CD1c-positive myeloid dendritic cell (primary cell): ENCODE measurements at regions not wholly inside any gene's neighbourhood (a gene's known extent, or its start where the extent isn't known, plus 50 kb on each side); places are given as distances from the start of the nearest gene placed in this dataset.

ENCODE experiments used
- DNase-seq: peaks from one replicate; pipeline ENCODE4 v3.0.0-alpha.2; 2016; ENCODE audit errors: extremely low spot score

DNA sequence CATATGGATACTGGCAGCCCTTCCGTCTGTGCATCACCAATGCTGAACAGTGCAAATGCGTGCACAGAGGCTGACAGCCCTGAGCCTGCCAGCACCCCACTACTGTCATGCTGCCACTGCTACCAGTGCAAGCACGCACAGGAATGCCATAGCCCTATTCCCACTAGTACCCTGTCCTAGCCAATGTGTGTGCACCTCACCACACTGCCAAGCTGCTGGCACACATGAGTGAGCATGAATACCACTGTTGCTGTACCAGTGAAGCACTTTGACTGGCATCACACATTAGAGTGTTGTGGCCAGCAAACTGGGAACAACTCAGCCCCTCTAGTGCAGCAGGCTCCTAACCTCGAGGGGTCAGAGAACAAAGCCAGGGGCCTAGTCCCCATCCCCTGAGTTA is 102.9 kb upstream of the PCDH10 start:
- DNase-seq: no peak

DNA sequence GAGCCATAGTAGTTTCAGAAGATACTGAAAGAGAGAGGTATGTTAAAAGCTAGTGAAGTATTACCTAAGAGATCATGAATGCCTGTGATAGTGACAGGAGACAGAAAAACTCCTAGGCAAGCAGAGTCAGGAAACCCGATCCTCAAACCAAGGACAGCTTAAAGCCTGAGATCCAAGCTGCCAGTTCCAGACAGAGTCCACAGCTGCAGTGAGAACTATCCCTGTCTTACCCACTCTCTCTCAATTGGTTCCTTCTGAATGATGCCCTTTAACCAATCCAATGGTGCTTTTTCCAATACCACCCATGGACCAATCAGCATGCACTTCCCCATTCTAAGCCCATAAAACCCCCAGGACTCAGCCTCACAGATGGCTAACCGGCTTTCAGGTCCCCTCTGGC is 90.4 kb upstream of the PCDH10 start:
- DNase-seq: no peak

DNA sequence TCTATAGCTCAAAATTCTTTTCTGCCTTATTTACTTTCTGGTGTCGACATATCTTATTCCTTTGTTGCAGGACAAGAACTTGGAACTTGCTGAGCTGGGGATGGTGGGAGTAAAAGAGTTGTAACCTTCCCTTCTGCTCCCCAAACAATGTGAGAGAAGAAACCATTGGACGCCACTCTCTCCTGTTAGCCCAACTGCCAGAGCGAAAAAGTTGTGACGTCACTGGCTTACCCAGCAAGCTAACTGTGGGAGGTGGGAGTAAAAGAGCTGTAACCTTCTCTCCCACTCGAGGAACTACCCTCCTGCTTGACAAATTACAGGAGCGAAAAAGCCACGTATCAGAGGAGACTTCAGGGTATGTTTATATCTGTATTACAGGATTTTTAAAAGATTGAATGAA is 90.0 kb upstream of the PCDH10 start:
- no peak for DNase-seq

DNA sequence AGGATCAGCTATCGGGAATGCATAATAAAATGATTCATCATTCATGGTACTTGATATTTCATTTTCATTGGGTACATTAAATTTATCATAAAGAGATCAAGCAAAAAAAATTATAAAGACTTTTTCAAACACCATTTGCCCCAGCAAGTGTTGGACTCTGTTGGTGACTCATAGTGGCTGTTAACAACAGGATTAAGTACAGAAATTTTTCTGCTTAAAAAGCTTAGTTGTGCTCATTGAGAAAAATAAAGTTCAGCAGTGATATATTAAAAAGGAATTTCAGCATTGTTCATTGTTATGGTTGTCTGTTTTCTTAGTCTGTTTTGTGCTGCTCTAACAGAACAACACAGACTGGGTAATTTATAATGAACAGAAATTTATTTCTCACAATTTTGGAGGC is 86.2 kb upstream of the PCDH10 start:
- no peak for DNase-seq

DNA sequence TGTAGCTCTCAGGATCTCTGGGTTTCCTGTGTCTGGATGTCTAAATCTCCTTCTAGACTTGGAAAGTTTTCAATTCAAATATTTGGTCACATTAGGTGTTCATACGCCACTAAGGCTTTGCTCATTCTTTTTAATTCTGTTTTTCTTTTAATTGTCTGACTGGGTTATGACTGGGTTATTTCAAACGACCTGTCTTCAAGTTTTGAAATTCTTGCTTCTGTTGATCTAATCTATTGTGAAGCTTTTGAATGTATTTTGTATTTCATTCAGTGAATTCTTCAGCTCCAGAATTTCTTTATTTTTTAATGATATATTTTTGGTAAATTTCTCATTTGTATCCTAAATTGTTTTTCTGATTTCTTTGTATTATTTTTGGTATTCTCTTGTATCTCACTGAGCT is 81.0 kb upstream of the PCDH10 start:
- no peak for DNase-seq

DNA sequence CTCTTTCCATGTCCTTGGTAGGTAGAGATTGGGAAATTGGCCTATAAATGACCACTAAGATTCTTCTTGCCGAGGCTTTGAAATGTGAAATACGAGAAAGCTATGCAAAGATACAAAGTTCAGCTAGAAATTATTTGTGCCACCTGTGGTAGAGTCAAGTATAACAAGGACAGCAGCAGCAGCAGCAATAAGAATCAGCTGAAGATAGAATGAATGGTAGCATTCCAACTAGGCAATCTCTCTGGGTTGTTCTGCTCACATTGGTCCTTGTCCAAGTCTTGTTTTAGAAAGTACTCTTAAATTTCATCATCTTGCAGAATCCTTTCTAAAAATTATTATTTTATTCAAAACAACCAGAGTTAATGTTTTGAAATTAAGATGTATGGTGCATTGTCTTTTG is 67.8 kb upstream of the PCDH10 start:
- no peak for DNase-seq

DNA sequence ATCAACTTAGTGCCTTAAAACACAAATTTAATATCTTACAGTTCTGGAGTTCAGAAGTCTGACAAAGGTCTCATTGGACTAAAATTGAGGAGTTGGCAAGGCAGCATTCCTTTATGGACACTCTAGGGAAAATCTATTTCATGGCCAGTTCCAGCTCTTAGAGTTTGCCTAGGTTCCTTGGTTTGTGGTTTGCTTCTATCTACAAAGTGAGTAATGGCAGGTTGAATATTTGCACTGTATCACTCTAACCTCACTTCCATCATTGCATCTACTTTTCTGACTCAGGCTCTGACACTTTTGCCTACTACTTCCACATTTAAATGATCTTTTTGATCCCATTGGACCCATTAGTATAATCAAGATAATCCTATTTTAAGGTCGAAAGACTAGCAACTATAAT is 64.7 kb upstream of the PCDH10 start:
- DNase-seq: no peak

DNA sequence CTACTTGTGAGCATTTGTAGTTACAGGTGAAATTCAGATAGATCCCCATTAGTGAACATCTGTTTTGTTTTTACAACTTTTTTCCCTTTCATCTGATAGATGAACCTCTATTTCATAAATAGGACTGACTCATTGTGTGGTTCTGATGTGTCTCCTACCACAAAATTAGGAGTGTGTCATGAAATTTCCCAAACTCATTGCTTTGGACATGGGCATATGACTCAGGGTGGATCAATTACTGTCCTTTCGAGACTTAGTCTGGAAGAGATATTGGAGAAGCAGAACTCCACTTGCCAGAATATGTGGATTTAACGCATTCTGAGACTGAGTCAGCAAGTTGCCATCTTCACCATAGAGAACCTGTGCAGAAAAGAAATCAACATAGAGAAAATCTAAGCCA is 53.5 kb upstream of the PCDH10 start:
- no peak for DNase-seq

DNA sequence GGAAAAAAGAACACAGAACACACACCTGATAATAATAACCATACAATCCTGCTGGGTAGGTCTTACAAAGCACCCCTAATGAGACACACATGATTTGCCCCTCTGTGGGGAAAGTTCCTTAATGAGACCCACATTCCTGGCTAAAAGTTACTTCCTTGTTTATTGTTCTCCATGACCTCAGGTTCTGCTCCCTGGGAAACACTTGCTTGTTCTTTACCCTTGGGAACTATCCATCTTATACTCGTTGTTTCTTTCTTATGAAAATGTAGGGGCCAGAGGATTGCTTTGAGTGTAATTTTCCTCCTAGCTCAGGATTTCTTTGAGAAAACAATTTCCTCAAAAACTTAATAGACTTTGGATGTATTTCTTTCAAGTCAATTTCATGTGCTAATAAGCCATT is 52.1 kb upstream of the PCDH10 start:
- no peak for DNase-seq
